Activated CD8-positive, alpha-beta memory T cell treated with anti-CD3 and anti-CD28 coated beads, Interleukin-2, amount 50 U/mL, for 48 hours (primary cell): ENCODE measurements at regions not wholly inside any gene's neighbourhood (a gene's known extent, or its start where the extent isn't known, plus 50 kb on each side); places are given as distances from the start of the nearest gene placed in this dataset.
A peak's percentile ranks its signal among the peaks of the same experiment; 100 is the strongest.
"Not testable (repeated sequence)": the region's sequence is repeated elsewhere in the genome, so short reads cannot be mapped to it uniquely, and the experiment has no call there.

ENCODE experiments used
- DNase-seq: peaks from one replicate; pipeline ENCODE4 v3.0.0-alpha.2; 2020

- no peak for DNase-seq
Measured at GRCh38 chr18:76715012-76715610, 107.2 kb upstream of the ZNF236 start.

- DNase-seq: no peak
Measured at GRCh38 chr18:76713432-76713831, 108.9 kb upstream of the ZNF236 start.

DNA sequence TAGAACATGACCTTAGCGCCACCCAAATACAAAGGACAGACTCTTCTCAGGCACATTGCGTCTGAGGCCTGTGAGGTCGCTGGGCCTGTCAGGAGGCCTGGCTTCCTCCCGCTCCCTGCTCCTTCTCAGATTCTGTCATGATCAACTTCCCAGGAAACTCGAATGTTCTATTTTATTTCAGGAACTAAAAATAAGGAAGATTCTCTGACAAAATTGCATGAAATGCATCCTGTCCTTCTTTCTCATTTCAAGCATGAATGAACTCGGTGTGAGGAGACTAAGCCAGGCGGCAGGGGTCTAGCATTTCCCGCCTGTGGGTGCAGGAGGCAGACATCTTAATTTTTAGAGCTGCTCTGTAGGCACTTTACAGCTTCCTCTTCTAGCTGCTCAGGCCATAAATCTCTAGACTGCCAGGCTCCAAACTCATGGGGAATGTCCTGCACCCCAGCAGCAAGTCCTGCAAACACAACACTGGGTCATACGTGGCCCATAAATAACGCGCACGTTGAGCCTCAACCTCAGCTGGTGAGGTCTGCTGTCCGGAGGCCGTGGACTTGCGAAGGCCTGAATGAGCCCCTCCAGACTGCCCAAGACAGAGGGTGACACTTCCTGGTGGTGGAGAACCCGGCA is 109.7 kb upstream of the ZNF236 start:
- DNase-seq: no peak

- no peak for DNase-seq
Measured at GRCh38 chr18:76710646-76711520, 111.5 kb upstream of the ZNF236 start.

- DNase-seq: peak; percentile 77
Measured at GRCh38 chr18:76709659-76710645, 112.4 kb upstream of the ZNF236 start.

DNA sequence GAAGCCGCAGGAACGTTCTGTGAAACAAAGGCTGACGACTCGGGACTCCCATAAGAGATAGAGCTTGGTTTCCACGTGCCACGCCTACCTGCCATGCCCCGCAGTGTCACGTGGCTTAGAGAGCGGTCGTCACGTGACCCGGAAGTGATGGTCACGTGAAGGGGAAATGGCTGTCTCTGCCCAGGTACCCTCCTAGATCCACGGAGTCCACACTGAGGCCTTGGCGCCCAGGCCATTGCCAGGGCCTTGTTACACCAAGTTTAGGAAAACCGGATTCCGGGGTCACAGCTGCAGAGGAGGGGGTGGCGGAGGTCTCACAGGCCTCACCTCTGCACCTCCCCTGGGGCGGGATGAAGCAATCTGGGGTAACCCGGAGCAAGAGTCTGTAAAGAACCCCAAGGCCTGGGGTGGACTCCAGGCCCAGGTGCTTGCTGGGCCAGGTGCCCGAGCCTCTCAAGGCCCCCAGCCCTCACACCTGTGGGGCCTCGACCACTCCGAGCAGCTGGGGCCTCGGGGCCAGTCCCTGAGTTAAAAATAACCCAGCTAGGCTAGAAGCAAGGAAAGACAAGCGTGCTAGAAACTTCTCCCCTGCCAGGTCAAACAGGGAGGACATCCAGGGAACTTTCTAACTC is 113.5 kb upstream of the ZNF236 start:
- no peak for DNase-seq

- no peak for DNase-seq
Measured at GRCh38 chr18:76708071-76708721, 114.2 kb upstream of the ZNF236 start.

- peak; percentile 10 for DNase-seq
Measured at GRCh38 chr18:76707534-76707933, 114.8 kb upstream of the ZNF236 start.

DNA sequence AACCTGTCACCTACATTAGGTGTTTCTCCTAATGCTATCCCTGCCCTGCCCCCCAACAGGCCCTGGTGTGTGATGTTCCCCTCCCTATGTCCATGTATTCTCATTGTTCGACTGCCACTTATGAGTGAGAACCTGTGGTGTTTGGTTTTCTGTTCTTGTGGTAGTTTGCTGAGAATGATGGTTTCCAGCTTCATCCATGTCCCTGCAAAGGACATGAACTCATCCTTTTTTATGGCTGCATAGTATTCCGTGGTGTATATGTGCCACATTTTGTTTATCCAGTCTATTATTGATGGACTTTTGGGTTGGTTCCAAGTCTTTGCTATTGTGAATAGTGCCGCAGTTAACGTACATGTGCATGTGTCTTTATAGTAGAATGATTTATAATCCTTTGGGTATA is 117.8 kb upstream of the ZNF236 start:
- not testable (repeated sequence) for DNase-seq

DNA sequence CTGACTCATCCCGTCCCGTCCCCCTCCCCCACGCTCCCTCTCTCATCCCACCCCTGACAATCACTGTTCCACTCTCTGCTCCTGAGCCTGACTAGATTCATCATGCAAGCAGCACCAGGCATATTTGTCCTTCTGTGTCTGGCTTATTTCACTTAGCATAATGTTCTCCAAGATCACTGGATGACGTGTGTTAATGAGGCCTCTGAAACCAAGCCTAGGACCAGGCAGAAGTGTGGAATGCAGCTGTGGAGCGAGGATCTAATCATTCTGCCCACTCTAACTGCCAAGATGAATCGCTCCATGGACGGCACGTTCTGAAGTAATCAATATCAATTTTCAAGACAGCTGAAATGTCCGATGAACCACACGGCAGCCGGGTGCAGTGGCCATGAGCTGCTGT is 122.4 kb upstream of the ZNF236 start:
- no peak for DNase-seq

DNA sequence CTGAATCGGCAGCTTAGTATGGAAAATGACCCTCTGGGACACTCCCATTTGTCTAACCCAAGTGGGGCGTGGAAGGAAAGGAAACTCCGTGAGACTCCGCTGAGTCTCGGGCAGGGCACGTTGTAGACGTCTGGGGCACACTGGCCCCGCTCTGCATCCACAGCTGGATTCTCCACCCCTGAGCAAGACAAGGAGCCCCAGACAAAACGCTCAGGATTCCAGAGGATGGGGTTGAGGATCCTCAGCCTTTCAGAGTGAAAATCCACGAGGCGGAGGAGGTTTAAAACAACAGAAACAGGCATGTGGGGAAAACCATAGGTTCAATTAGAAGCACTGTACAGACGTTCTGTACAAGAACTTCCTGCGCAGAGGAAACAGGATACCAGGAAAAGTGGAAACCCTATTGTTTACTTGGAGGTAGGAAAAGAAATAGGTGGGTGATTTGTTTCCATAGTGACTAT is 124.9 kb upstream of the ZNF236 start:
- no peak for DNase-seq

GRCh38 chr18:76691800-76692199 is 130.6 kb upstream of the ZNF236 start:
- DNase-seq: no peak

- DNase-seq: no peak
Measured at GRCh38 chr18:76689646-76690264, 132.6 kb upstream of the ZNF236 start.

GRCh38 chr18:76688724-76689472 is 133.5 kb upstream of the ZNF236 start:
- DNase-seq: no peak

DNA sequence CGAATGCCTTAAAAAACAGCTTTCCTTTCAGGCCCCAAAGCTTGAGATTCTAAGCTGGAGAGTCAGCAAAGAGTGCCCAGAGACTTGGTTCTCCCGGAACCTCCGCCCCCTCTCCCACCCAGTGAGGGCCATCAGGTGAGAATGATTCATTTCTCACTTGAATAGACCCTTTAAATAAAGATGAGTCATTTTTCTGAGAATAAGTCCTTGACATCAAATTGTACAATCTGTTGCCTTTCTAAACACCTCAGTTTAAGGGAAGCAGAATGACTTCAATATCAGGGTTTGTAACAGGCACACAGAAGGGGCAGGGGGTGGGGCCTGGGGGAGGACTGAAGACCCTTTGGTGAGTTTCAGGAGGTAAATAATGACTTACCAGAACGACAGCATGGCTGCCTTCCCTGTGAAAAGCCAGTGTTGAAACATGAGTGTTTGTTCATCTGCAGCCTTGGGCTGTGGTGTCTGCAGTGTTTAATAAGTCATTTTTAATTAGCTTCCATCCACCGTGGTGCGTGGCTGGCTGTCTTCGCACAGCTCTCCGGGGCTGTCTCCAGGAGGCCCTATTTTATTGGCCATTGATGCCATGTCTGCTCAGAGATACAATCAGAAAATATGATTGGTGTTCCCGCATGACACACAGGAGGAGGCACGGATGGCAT is 134.9 kb upstream of the ZNF236 start:
- DNase-seq: no peak

DNA sequence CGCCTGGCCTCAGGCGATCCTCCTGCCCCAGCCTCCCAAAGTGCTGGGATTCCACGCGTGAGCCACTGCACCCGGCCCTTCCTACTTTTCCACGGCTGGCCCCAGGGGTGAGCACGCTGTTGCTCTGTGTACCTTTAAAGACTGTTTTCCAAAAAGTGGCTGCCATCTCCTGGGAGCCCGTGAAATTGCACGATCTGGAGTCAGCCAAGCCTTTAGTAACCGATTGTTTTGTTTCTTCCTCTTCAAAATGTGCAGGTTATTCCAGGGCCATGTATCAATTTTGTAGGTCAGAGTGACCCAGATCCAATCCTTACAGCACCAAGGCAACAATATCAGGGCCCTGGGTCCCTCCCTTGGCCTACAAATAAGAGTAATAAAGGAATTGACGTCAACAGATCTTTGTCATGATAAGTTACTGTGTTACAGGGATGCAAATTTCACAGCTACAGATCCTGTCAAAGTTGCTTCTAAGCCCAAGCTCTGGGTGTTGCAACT is 135.6 kb upstream of the ZNF236 start:
- DNase-seq: no peak

DNA sequence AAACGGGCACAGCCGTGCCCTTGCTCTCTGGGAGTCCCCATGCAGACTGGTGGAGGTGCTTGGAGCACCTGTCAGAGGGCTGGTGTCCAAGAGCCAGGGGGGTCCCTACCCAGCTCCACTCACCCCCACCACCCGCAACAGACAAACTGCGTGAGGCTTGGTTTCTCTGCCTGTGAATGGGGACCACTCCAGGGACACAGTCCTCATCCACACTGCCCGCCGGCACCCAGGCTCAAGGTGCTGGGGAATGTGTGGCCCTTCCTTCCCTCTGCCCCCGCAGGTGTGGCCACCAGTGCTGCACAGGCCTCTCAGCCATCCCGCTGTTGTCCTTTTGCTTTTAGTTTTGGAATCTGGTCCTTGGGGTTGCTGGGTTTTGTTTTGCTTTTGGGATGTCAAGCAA is 136.5 kb upstream of the ZNF236 start:
- DNase-seq: no peak

DNA sequence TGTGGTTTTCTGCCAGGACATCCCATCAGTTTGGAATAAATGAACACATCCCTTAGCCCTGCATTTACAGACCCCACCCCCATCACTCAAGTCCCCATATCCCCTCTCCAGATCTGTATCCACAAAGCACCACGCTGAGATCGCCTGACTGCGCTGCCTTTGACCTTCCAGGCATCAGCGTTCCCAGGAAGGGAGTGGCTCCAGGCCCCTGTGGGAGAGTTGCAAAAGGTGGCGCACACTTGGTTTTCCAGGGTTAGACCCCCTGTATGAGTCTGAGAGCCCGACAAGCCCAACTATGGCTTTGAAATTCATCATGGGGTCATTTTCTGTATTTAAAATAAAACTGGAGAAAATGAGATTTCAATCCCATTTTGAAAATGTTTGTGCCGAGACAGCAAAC is 137.0 kb upstream of the ZNF236 start:
- no peak for DNase-seq

GRCh38 chr18:76684265-76684664 is 138.1 kb upstream of the ZNF236 start:
- DNase-seq: no peak

- no peak for DNase-seq
Measured at GRCh38 chr18:76679945-76680344, 142.4 kb upstream of the ZNF236 start.
